GM10248 (cell line): ENCODE measurements at regions not wholly inside any gene's neighbourhood (a gene's known extent, or its start where the extent isn't known, plus 50 kb on each side); places are given as distances from the start of the nearest gene placed in this dataset.

ENCODE experiments used
- CTCF ChIA-PET: fragments of 300-600 bp; sonication (Branson Sonifier 250); formaldehyde crosslinking; extraction: SDS; loops from one replicate; lab custom pipeline; 2021; ENCODE audit warnings: antibody characterized with exemption; lab: Yijun Ruan, JAX
- POLR2A ChIA-PET: fragments of 350-650 bp; sonication (Branson Sonifier 250); formaldehyde crosslinking; extraction: SDS; loops from one replicate; lab custom pipeline; 2020; ENCODE audit warnings: antibody characterized with exemption; lab: Yijun Ruan, JAX
- DNase-seq: peaks from one replicate; pipeline ENCODE4 v3.0.0; 2012; ENCODE audit errors: extremely low spot score
- CTCF ChIP-seq: IDR thresholded peaks from 2 replicates; pipeline ENCODE4 v1.5.1; 2012; ENCODE audit warnings: mild to moderate bottlenecking, low read depth; ENCODE audit errors: extremely low read depth, missing control alignments, control extremely low read depth

- CTCF ChIA-PET: no interaction called here
- POLR2A ChIA-PET: no interaction called here
- TF ChIP-seq CTCF: no peak
- no peak for DNase-seq
Observed at GRCh38 chr20:16678779-16679178, 51.0 kb upstream of the SNRPB2 start.

GRCh38 chr20:16676891-16677290 is 52.9 kb upstream of the SNRPB2 start:
- no peak for TF ChIP-seq CTCF
- CTCF ChIA-PET: no interaction called here
- POLR2A ChIA-PET: no interaction called here
- no peak for DNase-seq

- no peak for DNase-seq
- POLR2A ChIA-PET: no interaction called here
- TF ChIP-seq CTCF: no peak
- CTCF ChIA-PET: interaction anchor here (1.4 kb wide), 1 partner anchor 12 kb away, joined by 3 read pairs; no protein-coding TSS in a partner anchor
Observed at GRCh38 chr20:16675001-16675564, 54.7 kb upstream of the SNRPB2 start.

- CTCF ChIA-PET: interaction anchor here (1.4 kb wide), 2 partner anchors 11 to 20 kb away, joined by 3 read pairs; no protein-coding TSS in a partner anchor
- no peak for TF ChIP-seq CTCF
- DNase-seq: no peak
- POLR2A ChIA-PET: no interaction called here
Observed at GRCh38 chr20:16674243-16674642, 55.6 kb upstream of the SNRPB2 start.

GRCh38 chr20:16672299-16672698 is 57.5 kb upstream of the SNRPB2 start:
- POLR2A ChIA-PET: no interaction called here
- no peak for DNase-seq
- CTCF ChIA-PET: no interaction called here
- TF ChIP-seq CTCF: no peak

GRCh38 chr20:16671753-16672152 is 58.1 kb upstream of the SNRPB2 start:
- CTCF ChIA-PET: no interaction called here
- TF ChIP-seq CTCF: no peak
- POLR2A ChIA-PET: no interaction called here
- no peak for DNase-seq
